ENCODE measurements at regions not wholly inside any gene's neighbourhood (a gene's known extent, or its start where the extent isn't known, plus 50 kb on each side); places are given as distances from the start of the nearest gene placed in this dataset.

- Mint-ChIP-seq H3K9me3 (peaks cover 83% of the 10 kb centered on the region), H3K4me3 (no peak overlapping the region), H3K36me3 (peaks cover 62% of the 10 kb centered on the region), H3K4me1 (no peaks in the 10 kb centered on the region), H3K27ac (no peak overlapping the region), H3K27me3 (ENCODE audit: low read depth) (peaks cover 9% of the 10 kb centered on the region)
- ChIA-PET CTCF (no interaction called here), POLR2A (interaction anchor here (0.7 kb wide), 1 partner anchor 467 kb away, joined by 4 read pairs; no protein-coding TSS in a partner anchor)
- TF ChIP-seq ZNF671 (CRISPR knock-in tag; IDR thresholded peaks at IDR 0.05) (no peak), ZNF281 (CRISPR knock-in tag; IDR thresholded peaks at IDR 0.05) (no peak)
- DNase-seq (ENCODE audit: low spot score) (no peak), ATAC-seq (no peak)
Observed at GRCh38 chr12:127829281-127830064, 437.5 kb upstream of the TMEM132C start.

GRCh38 chr12:127830065-127830460, 436.9 kb upstream of the TMEM132C start:
- ATAC-seq (no peak), DNase-seq (ENCODE audit: low spot score) (no peak)
- TF ChIP-seq ETV6 (CRISPR knock-in tag; IDR thresholded peaks at IDR 0.05) (no peak), GABPB1 (CRISPR knock-in tag; IDR thresholded peaks at IDR 0.05) (no peak), IRF1 (CRISPR knock-in tag; IDR thresholded peaks at IDR 0.05) (no peak), ZNF671 (CRISPR knock-in tag; IDR thresholded peaks at IDR 0.05) (no peak), ZMAT4 (CRISPR knock-in tag; IDR thresholded peaks at IDR 0.05) (no peak), ZNF138 (CRISPR knock-in tag; conservative IDR thresholded peaks at IDR 0.05) (no peak), TEAD1 (CRISPR knock-in tag; IDR thresholded peaks at IDR 0.05) (no peak), ESRRA (CRISPR knock-in tag; IDR thresholded peaks at IDR 0.05; ENCODE audit: borderline replicate concordance) (no peak), E2F4 (CRISPR knock-in tag; IDR thresholded peaks at IDR 0.05; ENCODE audit: borderline replicate concordance, low read depth) (no peak), NFATC4 (CRISPR knock-in tag; IDR thresholded peaks at IDR 0.05) (no peak), ZNF532 (CRISPR knock-in tag; IDR thresholded peaks at IDR 0.05; ENCODE audit: borderline replicate concordance) (no peak), MAX (CRISPR knock-in tag; IDR thresholded peaks at IDR 0.05) (no peak), CREM (CRISPR knock-in tag; IDR thresholded peaks at IDR 0.05) (no peak), ZBTB21 (CRISPR knock-in tag; IDR thresholded peaks at IDR 0.05; ENCODE audit: borderline replicate concordance) (no peak)
- Mint-ChIP-seq H3K4me3 (no peak overlapping the region), H3K4me1 (no peaks in the 10 kb centered on the region), H3K27me3 (ENCODE audit: low read depth) (peaks cover 5% of the 10 kb centered on the region), H3K36me3 (peaks cover 62% of the 10 kb centered on the region), H3K27ac (no peak overlapping the region), H3K9me3 (peaks cover 83% of the 10 kb centered on the region)
- ChIA-PET POLR2A (interaction anchor here (0.7 kb wide), 1 partner anchor 467 kb away, joined by 4 read pairs; no protein-coding TSS in a partner anchor), CTCF (no interaction called here)
